ENCODE measurements at regions not wholly inside any gene's neighbourhood (a gene's known extent, or its start where the extent isn't known, plus 50 kb on each side); places are given as distances from the start of the nearest gene placed in this dataset.

- Histone ChIP-seq H3K27ac (ENCODE audit: low read depth, low read length) (no peak overlapping the region; the same call in 1 of the 2 replicates), H4K20me1 (ENCODE audit: insufficient read depth) (no peaks in the 10 kb centered on the region), H3K27me3 (ENCODE audit: insufficient read depth, low read length) (no peaks in the 10 kb centered on the region), H3K79me2 (ENCODE audit: insufficient read depth, low read length) (no peaks in the 10 kb centered on the region), H3K4me1 (ENCODE audit: control insufficient read depth in 1 of 2, insufficient read depth in 2 of 2, low read length in 2 of 2) (peaks cover 22 to 32% of the 10 kb centered on the region in 2 experiments), H3K9me2 (ENCODE audit: insufficient read depth) (no peaks in the 10 kb centered on the region), H3K4me3 (replicated peaks in 1 of 2; ENCODE audit: low read depth in 1 of 2, low read length in 2 of 2) (no peak overlapping the region; a peak in 1 of 4 replicates), H3K4me2 (ENCODE audit: low read length) (peak overlapping the region; percentile 57), H3K9ac (ENCODE audit: low read length) (no peak overlapping the region), H3K9me3 (ENCODE audit: control insufficient read depth in 1 of 2, insufficient read depth in 1 of 2, low read depth in 1 of 2, low read length in 2 of 2) (no peaks in the 10 kb centered on the region), H2AFZ (ENCODE audit: low read depth, low read length, poor library complexity, severe bottlenecking) (peak overlapping the region; percentile 98), H3K36me3 (ENCODE audit: control insufficient read depth in 1 of 2, insufficient read depth in 2 of 2, low read length in 2 of 2) (no peaks in the 10 kb centered on the region)
- intact Hi-C loops (cut with micrococcal nuclease), result loop anchor here (10.0 kb wide), 1 partner anchor 226 kb away; the partner anchor contains the start of gene ANKRD50
- DNase-seq (ENCODE audit: low read depth, low spot score) (peak; percentile 31), ATAC-seq (peak; percentile 43; the same call in 1 of the 2 replicates)
- BruUV-seq (replicated peaks), result no TSS peak
- RAD21 ChIA-PET (ENCODE audit: low non-redundant PET in 1 of 2, low total read pairs in 2 of 2, uncharacterized antibody in 2 of 2, unreplicated experiment in 2 of 2), result no interaction called here
- TF ChIP-seq SRF (IDR thresholded peaks at IDR 0.05; ENCODE audit: low read depth) (0 out of 2 replicates have a peak, but pooled peaks have one; percentile 22), JUND (IDR thresholded peaks at IDR 0.05) (peak; percentile 84), ELF1 (IDR thresholded peaks at IDR 0.05; ENCODE audit: borderline replicate concordance, low read depth) (no peak), MAX (IDR thresholded peaks at IDR 0.05) (no peak), CEBPB (IDR thresholded peaks at IDR 0.05; ENCODE audit: low read depth) (peak; percentile 38; the same call in 1 of the 2 replicates), SP1 (IDR thresholded peaks at IDR 0.05; ENCODE audit: low read depth) (peak; percentile 55; the same call in 1 of the 2 replicates), EGR1 (IDR thresholded peaks at IDR 0.05; ENCODE audit: low read depth) (0 out of 2 replicates have a peak, but pooled peaks have one; percentile 15), FOSL1 (IDR thresholded peaks at IDR 0.05; ENCODE audit: low read depth) (peak; percentile 78), ATF3 (IDR thresholded peaks at IDR 0.05) (no peak), CBX3 (IDR thresholded peaks at IDR 0.05; ENCODE audit: low read depth) (peak; percentile 60; the same call in 1 of the 2 replicates)
- POLR2A ChIA-PET, result no interaction called here
- CTCF ChIA-PET, result no interaction called here
Measured at GRCh38 chr4:124941267-124941666, 228.7 kb upstream of the ANKRD50 start.

DNA sequence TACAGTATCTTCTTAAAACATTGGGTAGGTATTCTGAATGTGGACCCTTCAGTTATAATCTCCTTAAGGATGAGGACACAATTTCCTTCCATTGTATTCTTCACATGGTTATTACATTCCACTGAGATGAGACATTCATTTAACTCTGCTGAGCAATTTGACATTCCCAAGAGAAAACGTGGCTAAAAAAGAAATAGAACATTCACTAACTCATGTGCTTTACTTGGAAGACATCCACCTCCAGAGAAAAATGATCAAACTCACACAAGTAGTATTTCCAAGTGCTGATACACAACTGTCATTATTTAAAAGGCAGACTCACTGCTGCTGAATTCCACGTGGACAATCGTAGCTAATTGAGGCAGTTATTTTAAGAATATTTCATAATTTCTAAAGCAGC lies 227.9 kb upstream of the ANKRD50 start:
- no peaks in the 10 kb centered on the region for H3K9me2 ChIP-seq (ENCODE audit: insufficient read depth)
- intact Hi-C loops (cut with micrococcal nuclease), result loop anchor here (10.0 kb wide), 1 partner anchor 226 kb away; the partner anchor contains the start of gene ANKRD50
- POLR2A ChIA-PET, result no interaction called here
- ATAC-seq (peak; percentile 66), DNase-seq (ENCODE audit: low read depth, low spot score) (peak; percentile 62)
- no peak overlapping the region for H3K4me3 ChIP-seq (replicated peaks in 1 of 2; ENCODE audit: low read depth in 1 of 2, low read length in 2 of 2)
- BruUV-seq (replicated peaks), result no TSS peak
- CTCF ChIA-PET, result no interaction called here
- no peaks in the 10 kb centered on the region for H3K9me3 ChIP-seq (ENCODE audit: control insufficient read depth in 1 of 2, insufficient read depth in 1 of 2, low read depth in 1 of 2, low read length in 2 of 2)
- H3K36me3 ChIP-seq (ENCODE audit: control insufficient read depth in 1 of 2, insufficient read depth in 2 of 2, low read length in 2 of 2), result no peaks in the 10 kb centered on the region
- peak overlapping the region; percentile 57 for H3K4me2 ChIP-seq (ENCODE audit: low read length)
- no peaks in the 10 kb centered on the region for H3K79me2 ChIP-seq (ENCODE audit: insufficient read depth, low read length)
- no peaks in the 10 kb centered on the region for H4K20me1 ChIP-seq (ENCODE audit: insufficient read depth)
- H3K4me1 ChIP-seq (ENCODE audit: control insufficient read depth in 1 of 2, insufficient read depth in 2 of 2, low read length in 2 of 2), result peaks cover 22 to 31% of the 10 kb centered on the region in 2 experiments
- peak overlapping the region; percentile 4; the same call in 1 of the 2 replicates for H3K9ac ChIP-seq (ENCODE audit: low read length)
- peak overlapping the region; percentile 98 for H2AFZ ChIP-seq (ENCODE audit: low read depth, low read length, poor library complexity, severe bottlenecking)
- peak overlapping the region; percentile 40; the same call in 1 of the 2 replicates for H3K27ac ChIP-seq (ENCODE audit: low read depth, low read length)
- no peaks in the 10 kb centered on the region for H3K27me3 ChIP-seq (ENCODE audit: insufficient read depth, low read length)
- RAD21 ChIA-PET (ENCODE audit: low non-redundant PET in 1 of 2, low total read pairs in 2 of 2, uncharacterized antibody in 2 of 2, unreplicated experiment in 2 of 2), result no interaction called here
- TF ChIP-seq SP1 (IDR thresholded peaks at IDR 0.05; ENCODE audit: low read depth) (peak; percentile 53), RAD21 (IDR thresholded peaks at IDR 0.05; ENCODE audit: low read depth) (no peak; the same call in 1 of the 2 replicates), FOSL1 (IDR thresholded peaks at IDR 0.05; ENCODE audit: low read depth) (peak; percentile 85), JUND (IDR thresholded peaks at IDR 0.05) (peak; percentile 79), POLR2A (IDR thresholded peaks at IDR 0.05; ENCODE audit: borderline replicate concordance, extremely low read depth, insufficient read depth, insufficient read length) (no peak), CEBPB (IDR thresholded peaks at IDR 0.05; ENCODE audit: low read depth) (peak; percentile 39; the same call in 1 of the 2 replicates), SIN3A (IDR thresholded peaks at IDR 0.05; ENCODE audit: low read depth) (peak; percentile 53; the same call in 1 of the 2 replicates), TCF7L2 (IDR thresholded peaks at IDR 0.05; ENCODE audit: borderline replicate concordance, extremely low read depth, insufficient read depth, insufficient read length) (no peak)
- TF ChIP-seq, protein P1, sequence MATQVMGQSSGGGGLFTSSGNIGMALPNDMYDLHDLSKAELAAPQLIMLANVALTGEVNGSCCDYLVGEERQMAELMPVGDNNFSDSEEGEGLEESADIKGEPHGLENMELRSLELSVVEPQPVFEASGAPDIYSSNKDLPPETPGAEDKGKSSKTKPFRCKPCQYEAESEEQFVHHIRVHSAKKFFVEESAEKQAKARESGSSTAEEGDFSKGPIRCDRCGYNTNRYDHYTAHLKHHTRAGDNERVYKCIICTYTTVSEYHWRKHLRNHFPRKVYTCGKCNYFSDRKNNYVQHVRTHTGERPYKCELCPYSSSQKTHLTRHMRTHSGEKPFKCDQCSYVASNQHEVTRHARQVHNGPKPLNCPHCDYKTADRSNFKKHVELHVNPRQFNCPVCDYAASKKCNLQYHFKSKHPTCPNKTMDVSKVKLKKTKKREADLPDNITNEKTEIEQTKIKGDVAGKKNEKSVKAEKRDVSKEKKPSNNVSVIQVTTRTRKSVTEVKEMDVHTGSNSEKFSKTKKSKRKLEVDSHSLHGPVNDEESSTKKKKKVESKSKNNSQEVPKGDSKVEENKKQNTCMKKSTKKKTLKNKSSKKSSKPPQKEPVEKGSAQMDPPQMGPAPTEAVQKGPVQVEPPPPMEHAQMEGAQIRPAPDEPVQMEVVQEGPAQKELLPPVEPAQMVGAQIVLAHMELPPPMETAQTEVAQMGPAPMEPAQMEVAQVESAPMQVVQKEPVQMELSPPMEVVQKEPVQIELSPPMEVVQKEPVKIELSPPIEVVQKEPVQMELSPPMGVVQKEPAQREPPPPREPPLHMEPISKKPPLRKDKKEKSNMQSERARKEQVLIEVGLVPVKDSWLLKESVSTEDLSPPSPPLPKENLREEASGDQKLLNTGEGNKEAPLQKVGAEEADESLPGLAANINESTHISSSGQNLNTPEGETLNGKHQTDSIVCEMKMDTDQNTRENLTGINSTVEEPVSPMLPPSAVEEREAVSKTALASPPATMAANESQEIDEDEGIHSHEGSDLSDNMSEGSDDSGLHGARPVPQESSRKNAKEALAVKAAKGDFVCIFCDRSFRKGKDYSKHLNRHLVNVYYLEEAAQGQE (IDR thresholded peaks at IDR 0.05; ENCODE audit: low read depth), result no peak

All from HCT116 (cell line).